HCT116 (cell line): ENCODE measurements at regions not wholly inside any gene's neighbourhood (a gene's known extent, or its start where the extent isn't known, plus 50 kb on each side); places are given as distances from the start of the nearest gene placed in this dataset.

ENCODE experiments used
- ATAC-seq: fragments of 200-7000 bp; cut with Tn5 transposase; 2 replicates; pipeline ENCODE4 v1.9.1; 2020; ENCODE audit warnings: mild to moderate bottlenecking, moderate library complexity
- BruUV-seq: library from RNA; stranded (reverse); fragments of 400-500 nt; replicated peaks from 2 replicates; lab custom pipeline; 2021; lab: Mats Ljungman, UMichigan
- CTCF ChIA-PET: fragments of 300-600 bp; sonication (Branson Sonifier 250); formaldehyde crosslinking; loops from one replicate; lab custom pipeline; 2021; ENCODE audit warnings: antibody characterized with exemption; lab: Charles Lee
- POLR2A ChIA-PET: fragments of 300-600, 350-600 bp; sonication (Branson Sonifier 250); formaldehyde crosslinking; loops from one replicate; lab custom pipeline; 2021; ENCODE audit warnings: antibody characterized with exemption; lab: Charles Lee
- RAD21 ChIA-PET, 2 experiments: fragments of 300-600 bp; sonication (Branson Sonifier 250); formaldehyde crosslinking; loops; one replicate each; lab custom pipeline; 2023; ENCODE audit warnings: low total read pairs in 2 of 2; ENCODE audit not compliant: uncharacterized antibody in 2 of 2, unreplicated experiment in 2 of 2, low non-redundant PET in 1 of 2; lab: Charles Lee
- DNase-seq: peaks from one replicate; pipeline ENCODE4 v3.0.0-alpha.2; 2010; ENCODE audit warnings: low read depth, low spot score
- H2AFZ ChIP-seq: fragments of 200-600 bp; shearing (Covaris generic), sonication (generic); 2 replicates; pipeline ENCODE4 v1.6.1; 2017; ENCODE audit warnings: low read depth, mixed run types, mixed read lengths, antibody characterized with exemption, low read length; ENCODE audit not compliant: poor library complexity, severe bottlenecking
- H3K27ac ChIP-seq: 2 replicates; pipeline ENCODE4 v1.5.1; 2012; ENCODE audit warnings: low read depth, low read length
- H3K27me3 ChIP-seq: fragments of 200-600 bp; sonication (generic); 2 replicates; pipeline ENCODE4 v1.6.1; 2016; ENCODE audit warnings: mixed run types, low read length, mixed read lengths; ENCODE audit not compliant: insufficient read depth
- H3K36me3 ChIP-seq, 2 experiments: fragments of 200-500 bp in 1 of 2; fragments of 200-600 bp in 1 of 2; sonication (Bioruptor generic) in 1 of 2; sonication (generic) in 1 of 2; 2 replicates each; pipeline versions ENCODE4 v1.5.1 to v1.6.1; 2014 to 2016; ENCODE audit warnings: low read length in 2 of 2, inconsistent platforms in 1 of 2, mixed read lengths in 1 of 2, mixed run types in 1 of 2; ENCODE audit not compliant: insufficient read depth in 2 of 2, control insufficient read depth in 1 of 2
- H3K4me1 ChIP-seq, 2 experiments: fragments of 200-600 bp in 1 of 2; sonication (generic) in 1 of 2; 2 replicates each; pipeline versions ENCODE4 v1.5.1 to v1.6.1; 2012 to 2017; ENCODE audit warnings: low read length in 2 of 2, inconsistent platforms in 1 of 2, mild to moderate bottlenecking in 1 of 2, mixed read lengths in 1 of 2, mixed run types in 1 of 2, moderate library complexity in 1 of 2; ENCODE audit not compliant: insufficient read depth in 2 of 2, control insufficient read depth in 1 of 2
- H3K4me2 ChIP-seq: fragments of 200-600 bp; sonication (generic); 2 replicates; pipeline ENCODE4 v1.6.1; 2017; ENCODE audit warnings: mixed run types, low read length, mixed read lengths
- H3K4me3 ChIP-seq, 2 experiments: fragments of 200-600 bp in 1 of 2; sonication (generic) in 1 of 2; replicated peaks in 1 of 2; 2 replicates each; pipeline ENCODE4 v1.5.1; 2011 to 2016; ENCODE audit warnings: low read length in 2 of 2, control low read depth in 1 of 2, low read depth in 1 of 2, mild to moderate bottlenecking in 1 of 2, mixed read lengths in 1 of 2, mixed run types in 1 of 2
- H3K79me2 ChIP-seq: fragments of 200-600 bp; sonication (generic); 2 replicates; pipeline ENCODE4 v1.6.1; 2017; ENCODE audit warnings: mild to moderate bottlenecking, mixed run types, low read length, moderate library complexity, mixed read lengths; ENCODE audit not compliant: insufficient read depth
- H3K9ac ChIP-seq: fragments of 200-600 bp; sonication (generic); 2 replicates; pipeline ENCODE4 v1.6.1; 2016; ENCODE audit warnings: low read length, mixed read lengths
- H3K9me2 ChIP-seq: fragments of 200-600 bp; sonication (generic), shearing (Covaris generic); 2 replicates; pipeline ENCODE4 v1.6.1; 2017; ENCODE audit warnings: mixed run types, mild to moderate bottlenecking, moderate library complexity; ENCODE audit not compliant: insufficient read depth
- H3K9me3 ChIP-seq, 2 experiments: fragments of 200-500 bp in 1 of 2; fragments of 200-600 bp in 1 of 2; sonication (Bioruptor generic) in 1 of 2; sonication (generic) in 1 of 2; 2 replicates each; pipeline ENCODE4 v1.6.1; 2014 to 2017; ENCODE audit warnings: low read length in 2 of 2, mixed read lengths in 2 of 2, inconsistent platforms in 1 of 2, low read depth in 1 of 2, mild to moderate bottlenecking in 1 of 2, mixed run types in 1 of 2, moderate library complexity in 1 of 2; ENCODE audit not compliant: control insufficient read depth in 1 of 2, insufficient read depth in 1 of 2
- H4K20me1 ChIP-seq: fragments of 200-600 bp; sonication (generic), shearing (Covaris generic); 2 replicates; pipeline ENCODE4 v1.6.1; 2017; ENCODE audit warnings: mixed run types, mild to moderate bottlenecking, moderate library complexity; ENCODE audit not compliant: insufficient read depth
- CEBPB ChIP-seq: IDR thresholded peaks from 2 replicates; pipeline ENCODE4 v1.6.1; 2012; ENCODE audit warnings: low read depth
- EGR1 ChIP-seq: IDR thresholded peaks from 2 replicates; pipeline ENCODE4 v1.6.1; 2012; ENCODE audit warnings: low read depth
- ELF1 ChIP-seq: IDR thresholded peaks from 2 replicates; pipeline ENCODE4 v1.6.1; 2012; ENCODE audit warnings: low read depth, borderline replicate concordance
- EZH2phosphoT487 ChIP-seq: fragments of 200-600 bp; IDR thresholded peaks from 2 replicates; pipeline ENCODE4 v1.6.1; 2018; ENCODE audit warnings: antibody characterized with exemption, borderline replicate concordance
- JUND ChIP-seq: IDR thresholded peaks from 2 replicates; pipeline ENCODE4 v1.6.1; 2012
- RAD21 ChIP-seq: IDR thresholded peaks from 2 replicates; pipeline ENCODE4 v1.6.1; 2012; ENCODE audit warnings: low read depth, mild to moderate bottlenecking
- SP1 ChIP-seq: IDR thresholded peaks from 2 replicates; pipeline ENCODE4 v1.6.1; 2012; ENCODE audit warnings: low read depth
- SRF ChIP-seq: IDR thresholded peaks from 2 replicates; pipeline ENCODE4 v1.6.1; 2012; ENCODE audit warnings: low read depth
- TCF7L2 ChIP-seq: IDR thresholded peaks from 2 replicates; pipeline ENCODE4 v1.7.0; 2011; ENCODE audit warnings: borderline replicate concordance, inconsistent platforms; ENCODE audit not compliant: insufficient read depth, insufficient read length; ENCODE audit errors: extremely low read depth
- intact Hi-C: fragments of 100-400 bp; cut with micrococcal nuclease; formaldehyde crosslinking; loops from 2 replicates; pipeline ENCODE4 v1.10.0; 2022
- TF ChIP-seq, protein P1 (sequence below): IDR thresholded peaks from 2 replicates; pipeline ENCODE4 v1.6.1; 2012
- TF ChIP-seq, protein P2 (sequence below): IDR thresholded peaks from 2 replicates; pipeline ENCODE4 v1.6.1; 2011; ENCODE audit warnings: mild to moderate bottlenecking, low read length, moderate library complexity; ENCODE audit not compliant: insufficient replicate concordance; ENCODE audit errors: extremely low read depth
- TF ChIP-seq, protein P3 (sequence below), 3 experiments: fragments of 200-600 bp in 1 of 3; sonication (generic) in 1 of 3; IDR thresholded peaks in 2 of 3; conservative IDR thresholded peaks in 1 of 3; 2 replicates each; pipeline ENCODE4 v1.5.1; 2012 to 2017; ENCODE audit warnings: low read depth in 2 of 3, low read length in 2 of 3, antibody characterized with exemption in 1 of 3, borderline replicate concordance in 1 of 3, control low read depth in 1 of 3, mild to moderate bottlenecking in 1 of 3, mixed read lengths in 1 of 3, mixed run types in 1 of 3, moderate library complexity in 1 of 3; ENCODE audit not compliant: insufficient read depth in 1 of 3

DNA sequence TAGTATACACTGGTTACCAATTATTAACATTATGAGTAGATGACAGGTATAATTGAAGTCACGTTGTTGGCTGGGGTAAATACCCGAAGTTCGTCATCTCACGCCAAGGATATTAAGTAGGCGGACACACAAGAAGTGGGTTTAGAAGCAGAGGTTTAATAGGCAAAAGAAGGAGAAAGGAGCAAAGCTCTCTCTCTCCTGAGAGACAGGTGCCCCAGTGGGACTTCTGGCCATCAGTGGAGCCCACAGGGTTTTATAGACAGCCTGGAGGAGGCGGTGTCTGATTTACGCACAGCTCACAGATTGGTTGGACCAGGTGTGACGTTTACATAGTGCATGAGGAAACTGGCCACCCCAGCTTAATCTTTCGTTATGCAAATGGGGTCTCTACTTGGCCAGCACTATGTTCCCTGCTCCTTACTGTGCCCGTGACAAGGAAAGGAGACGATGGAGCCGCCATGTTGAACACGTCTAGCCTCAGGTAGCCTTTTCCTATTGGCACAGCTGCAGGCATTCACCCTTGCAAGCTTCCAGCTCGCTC is 128.8 kb upstream of the KYNU start:
- Histone ChIP-seq H3K79me2 (no peaks in the 10 kb centered on the region), H3K4me1 (no peaks in the 10 kb centered on the region), H3K4me3 (no peak overlapping the region), H4K20me1 (no peaks in the 10 kb centered on the region), H3K9me3 (no peaks in the 10 kb centered on the region), H3K27me3 (no peaks in the 10 kb centered on the region), H3K4me2 (no peak overlapping the region), H3K36me3 (no peaks in the 10 kb centered on the region), H3K27ac (no peak overlapping the region), H3K9me2 (0 out of 2 replicates have a peak, but pooled peaks cover 3% of the 10 kb centered on the region)
- DNase-seq: no peak
- RAD21 ChIA-PET: no interaction called here
- no TSS peak for BruUV-seq
- CTCF ChIA-PET: no interaction called here
- no peak for TF ChIP-seq TCF7L2
- TF ChIP-seq EGR1: no peak
- no peak for TF ChIP-seq EZH2phosphoT487
- TF ChIP-seq JUND: no peak
- TF ChIP-seq, all 23 proteins: peak for 0
- no peak overlapping the region for H3K9ac ChIP-seq
- no peak overlapping the region for H2AFZ ChIP-seq
- POLR2A ChIA-PET: no interaction called here
- ATAC-seq: no peak
- intact Hi-C loops: no loop called here

DNA sequence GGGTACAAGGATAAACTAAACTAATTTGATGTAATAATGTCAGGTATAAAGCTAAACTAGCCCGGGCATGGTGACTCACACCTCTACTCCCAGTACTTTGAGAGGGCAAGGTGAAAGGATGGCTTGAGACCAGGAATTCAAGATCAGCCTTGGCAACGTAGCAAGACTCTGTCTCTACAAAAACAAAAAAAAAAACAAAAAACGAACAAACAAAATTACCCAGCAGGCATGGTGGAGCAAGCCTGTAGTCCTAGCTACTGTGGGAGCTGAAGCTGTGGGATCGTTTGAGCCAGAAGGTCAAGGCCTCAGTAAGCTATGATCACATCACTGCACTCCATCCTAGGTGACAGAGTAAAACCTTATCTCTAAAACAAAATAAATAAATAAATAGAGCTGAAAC is 131.8 kb upstream of the KYNU start:
- ATAC-seq (no peak), DNase-seq (no peak)
- H3K9me2 ChIP-seq: 0 out of 2 replicates have a peak, but pooled peaks cover 3% of the 10 kb centered on the region
- H3K9ac ChIP-seq: no peak overlapping the region
- H3K4me2 ChIP-seq: no peak overlapping the region
- intact Hi-C loops: no loop called here
- H3K36me3 ChIP-seq: no peaks in the 10 kb centered on the region
- H3K27ac ChIP-seq: no peak overlapping the region
- H3K27me3 ChIP-seq: no peaks in the 10 kb centered on the region
- no peaks in the 10 kb centered on the region for H4K20me1 ChIP-seq
- H3K9me3 ChIP-seq: no peaks in the 10 kb centered on the region
- RAD21 ChIA-PET: no interaction called here
- no peak overlapping the region for H2AFZ ChIP-seq
- H3K4me3 ChIP-seq: no peak overlapping the region
- BruUV-seq: no TSS peak
- H3K79me2 ChIP-seq: no peaks in the 10 kb centered on the region
- no peaks in the 10 kb centered on the region for H3K4me1 ChIP-seq
- CTCF ChIA-PET: no interaction called here
- POLR2A ChIA-PET: no interaction called here
- TF ChIP-seq ELF1 (no peak), JUND (no peak), RAD21 (no peak), SRF (no peak), SP1 (no peak), CEBPB (no peak), EGR1 (no peak), TCF7L2 (no peak)
- TF ChIP-seq, protein P1, sequence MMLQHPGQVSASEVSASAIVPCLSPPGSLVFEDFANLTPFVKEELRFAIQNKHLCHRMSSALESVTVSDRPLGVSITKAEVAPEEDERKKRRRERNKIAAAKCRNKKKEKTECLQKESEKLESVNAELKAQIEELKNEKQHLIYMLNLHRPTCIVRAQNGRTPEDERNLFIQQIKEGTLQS: no peak
- TF ChIP-seq, protein P2, sequence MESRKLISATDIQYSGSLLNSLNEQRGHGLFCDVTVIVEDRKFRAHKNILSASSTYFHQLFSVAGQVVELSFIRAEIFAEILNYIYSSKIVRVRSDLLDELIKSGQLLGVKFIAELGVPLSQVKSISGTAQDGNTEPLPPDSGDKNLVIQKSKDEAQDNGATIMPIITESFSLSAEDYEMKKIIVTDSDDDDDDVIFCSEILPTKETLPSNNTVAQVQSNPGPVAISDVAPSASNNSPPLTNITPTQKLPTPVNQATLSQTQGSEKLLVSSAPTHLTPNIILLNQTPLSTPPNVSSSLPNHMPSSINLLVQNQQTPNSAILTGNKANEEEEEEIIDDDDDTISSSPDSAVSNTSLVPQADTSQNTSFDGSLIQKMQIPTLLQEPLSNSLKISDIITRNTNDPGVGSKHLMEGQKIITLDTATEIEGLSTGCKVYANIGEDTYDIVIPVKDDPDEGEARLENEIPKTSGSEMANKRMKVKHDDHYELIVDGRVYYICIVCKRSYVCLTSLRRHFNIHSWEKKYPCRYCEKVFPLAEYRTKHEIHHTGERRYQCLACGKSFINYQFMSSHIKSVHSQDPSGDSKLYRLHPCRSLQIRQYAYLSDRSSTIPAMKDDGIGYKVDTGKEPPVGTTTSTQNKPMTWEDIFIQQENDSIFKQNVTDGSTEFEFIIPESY: no peak
- TF ChIP-seq, protein P3, sequence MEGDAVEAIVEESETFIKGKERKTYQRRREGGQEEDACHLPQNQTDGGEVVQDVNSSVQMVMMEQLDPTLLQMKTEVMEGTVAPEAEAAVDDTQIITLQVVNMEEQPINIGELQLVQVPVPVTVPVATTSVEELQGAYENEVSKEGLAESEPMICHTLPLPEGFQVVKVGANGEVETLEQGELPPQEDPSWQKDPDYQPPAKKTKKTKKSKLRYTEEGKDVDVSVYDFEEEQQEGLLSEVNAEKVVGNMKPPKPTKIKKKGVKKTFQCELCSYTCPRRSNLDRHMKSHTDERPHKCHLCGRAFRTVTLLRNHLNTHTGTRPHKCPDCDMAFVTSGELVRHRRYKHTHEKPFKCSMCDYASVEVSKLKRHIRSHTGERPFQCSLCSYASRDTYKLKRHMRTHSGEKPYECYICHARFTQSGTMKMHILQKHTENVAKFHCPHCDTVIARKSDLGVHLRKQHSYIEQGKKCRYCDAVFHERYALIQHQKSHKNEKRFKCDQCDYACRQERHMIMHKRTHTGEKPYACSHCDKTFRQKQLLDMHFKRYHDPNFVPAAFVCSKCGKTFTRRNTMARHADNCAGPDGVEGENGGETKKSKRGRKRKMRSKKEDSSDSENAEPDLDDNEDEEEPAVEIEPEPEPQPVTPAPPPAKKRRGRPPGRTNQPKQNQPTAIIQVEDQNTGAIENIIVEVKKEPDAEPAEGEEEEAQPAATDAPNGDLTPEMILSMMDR (IDR thresholded peaks at IDR 0.05 in 2 of 3, conservative IDR thresholded peaks at IDR 0.05 in 1 of 3; ENCODE audit: borderline replicate concordance in 1 of 3, insufficient read depth in 1 of 3, low read depth in 2 of 3, low read length in 2 of 3): no peak
